OCI-LY3 (cell line): ENCODE measurements at regions not wholly inside any gene's neighbourhood (a gene's known extent, or its start where the extent isn't known, plus 50 kb on each side); places are given as distances from the start of the nearest gene placed in this dataset.

Experiments used
- H2AFZ ChIP-seq: fragments of 200-600, 300-600 bp; shearing (Covaris generic); 2 replicates; pipeline ENCODE4 v1.6.0; 2014; ENCODE audit warnings: antibody characterized with exemption, low read depth, low read length
- H3K27ac ChIP-seq: fragments of 200-600, 300-600 bp; sonication (generic); 2 replicates; pipeline ENCODE4 v1.5.1; 2014; ENCODE audit warnings: mild to moderate bottlenecking, low read length, moderate library complexity, mixed read lengths
- H3K27me3 ChIP-seq: fragments of 200-600, 300-600 bp; sonication (generic); 2 replicates; pipeline ENCODE4 v1.6.1; 2014; ENCODE audit warnings: low read depth, low read length, mixed read lengths
- H3K36me3 ChIP-seq: fragments of 200-600, 300-600 bp; sonication (generic); replicated peaks from 2 replicates; pipeline ENCODE3; 2014; ENCODE audit warnings: low read depth, low read length, mixed read lengths
- H3K4me1 ChIP-seq: fragments of 300-600, 200-600 bp; sonication (generic); 2 replicates; pipeline ENCODE4 v1.6.1; 2014; ENCODE audit warnings: low read length, mixed read lengths
- H3K4me2 ChIP-seq: fragments of 200-600, 300-600 bp; sonication (generic); 2 replicates; pipeline ENCODE4 v1.6.1; 2014; ENCODE audit warnings: low read length, mixed read lengths
- H3K4me3 ChIP-seq: fragments of 300-600, 200-600 bp; sonication (generic); 2 replicates; pipeline ENCODE4 v1.5.1; 2014; ENCODE audit warnings: antibody characterized with exemption, mild to moderate bottlenecking, low read length, moderate library complexity
- H3K79me2 ChIP-seq: fragments of 300-600, 200-600 bp; shearing (Covaris generic); 2 replicates; pipeline ENCODE4 v1.6.1; 2014; ENCODE audit warnings: mild to moderate bottlenecking, low read length, mixed read lengths
- H3K9ac ChIP-seq: fragments of 300-600, 200-600 bp; shearing (Covaris generic); 2 replicates; pipeline ENCODE4 v1.6.0; 2014; ENCODE audit warnings: mild to moderate bottlenecking, low read length, moderate library complexity
- H3K9me3 ChIP-seq: fragments of 200-600, 300-600 bp; shearing (Covaris generic); 2 replicates; pipeline ENCODE4 v1.6.1; 2014; ENCODE audit warnings: low read length, mixed read lengths; ENCODE audit not compliant: insufficient read depth
- H4K20me1 ChIP-seq: fragments of 200-600, 300-600 bp; sonication (generic); 2 replicates; pipeline ENCODE4 v1.6.1; 2016; ENCODE audit warnings: low read length, mixed read lengths; ENCODE audit not compliant: insufficient read depth
- EZH2phosphoT487 ChIP-seq: fragments of 200-600 bp; shearing (Covaris generic); IDR thresholded peaks from 2 replicates; pipeline ENCODE4 v1.6.1; 2018; ENCODE audit warnings: antibody characterized with exemption, mixed run types, low read depth
- TF ChIP-seq, protein P1 (sequence below): fragments of 200-600, 300-600 bp; sonication (generic); IDR thresholded peaks from 2 replicates; pipeline ENCODE4 v1.5.1; 2014; ENCODE audit warnings: antibody characterized with exemption, low read length, low read depth

DNA sequence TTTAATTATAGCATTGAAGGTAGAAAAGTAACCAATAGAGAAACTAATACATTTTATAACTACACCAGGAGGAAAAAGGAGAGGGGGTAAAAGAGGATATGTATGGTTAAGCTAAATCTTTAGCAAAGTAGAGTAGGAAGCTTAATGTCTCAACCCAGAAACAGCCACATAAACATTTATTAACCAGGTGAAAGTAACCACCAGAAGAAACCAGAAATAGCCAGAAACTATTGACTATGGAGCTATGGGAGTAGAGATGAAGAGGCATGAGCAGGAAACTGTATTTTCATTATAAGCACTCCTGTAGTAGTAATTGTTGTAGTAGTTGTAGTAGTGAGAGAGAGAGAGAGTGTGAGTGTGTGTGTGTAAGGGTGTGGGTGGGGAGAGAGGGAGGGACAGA, 617.5 kb upstream of the CHAC2 start:
- no peaks in the 10 kb centered on the region for H3K36me3 ChIP-seq
- H3K9ac ChIP-seq: no peak overlapping the region
- no peaks in the 10 kb centered on the region for H3K79me2 ChIP-seq
- H3K4me2 ChIP-seq: no peak overlapping the region
- TF ChIP-seq EZH2phosphoT487: no peak
- TF ChIP-seq, protein P1, sequence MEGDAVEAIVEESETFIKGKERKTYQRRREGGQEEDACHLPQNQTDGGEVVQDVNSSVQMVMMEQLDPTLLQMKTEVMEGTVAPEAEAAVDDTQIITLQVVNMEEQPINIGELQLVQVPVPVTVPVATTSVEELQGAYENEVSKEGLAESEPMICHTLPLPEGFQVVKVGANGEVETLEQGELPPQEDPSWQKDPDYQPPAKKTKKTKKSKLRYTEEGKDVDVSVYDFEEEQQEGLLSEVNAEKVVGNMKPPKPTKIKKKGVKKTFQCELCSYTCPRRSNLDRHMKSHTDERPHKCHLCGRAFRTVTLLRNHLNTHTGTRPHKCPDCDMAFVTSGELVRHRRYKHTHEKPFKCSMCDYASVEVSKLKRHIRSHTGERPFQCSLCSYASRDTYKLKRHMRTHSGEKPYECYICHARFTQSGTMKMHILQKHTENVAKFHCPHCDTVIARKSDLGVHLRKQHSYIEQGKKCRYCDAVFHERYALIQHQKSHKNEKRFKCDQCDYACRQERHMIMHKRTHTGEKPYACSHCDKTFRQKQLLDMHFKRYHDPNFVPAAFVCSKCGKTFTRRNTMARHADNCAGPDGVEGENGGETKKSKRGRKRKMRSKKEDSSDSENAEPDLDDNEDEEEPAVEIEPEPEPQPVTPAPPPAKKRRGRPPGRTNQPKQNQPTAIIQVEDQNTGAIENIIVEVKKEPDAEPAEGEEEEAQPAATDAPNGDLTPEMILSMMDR: no peak
- H4K20me1 ChIP-seq: no peaks in the 10 kb centered on the region
- no peak overlapping the region for H3K4me3 ChIP-seq
- H3K4me1 ChIP-seq: no peaks in the 10 kb centered on the region
- no peaks in the 10 kb centered on the region for H3K27me3 ChIP-seq
- no peaks in the 10 kb centered on the region for H3K9me3 ChIP-seq
- H3K27ac ChIP-seq: no peak overlapping the region
- H2AFZ ChIP-seq: no peak overlapping the region

DNA sequence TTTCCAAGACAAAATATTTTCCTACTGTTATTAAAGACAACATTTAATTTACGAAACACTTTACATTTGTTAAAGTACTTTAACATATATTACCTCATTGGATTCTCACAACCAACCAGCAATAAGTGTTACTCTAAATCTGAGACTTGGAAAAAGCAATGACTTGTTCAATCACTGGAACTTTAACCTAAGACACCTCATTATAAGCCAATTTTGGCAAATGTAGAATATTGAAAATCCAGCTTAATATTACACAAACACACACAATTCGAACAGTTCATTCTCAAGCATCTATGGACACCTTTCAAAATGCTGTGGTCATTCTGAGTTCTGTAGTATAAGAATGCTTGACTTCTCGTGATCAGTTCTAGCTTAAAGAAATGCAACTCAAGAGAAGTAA, 619.4 kb upstream of the CHAC2 start:
- Histone ChIP-seq H3K4me2 (no peak overlapping the region), H3K9me3 (no peaks in the 10 kb centered on the region), H4K20me1 (no peaks in the 10 kb centered on the region), H3K4me1 (no peaks in the 10 kb centered on the region), H3K9ac (no peak overlapping the region), H3K79me2 (no peaks in the 10 kb centered on the region), H3K27ac (no peak overlapping the region), H2AFZ (no peak overlapping the region), H3K4me3 (no peak overlapping the region), H3K36me3 (no peaks in the 10 kb centered on the region), H3K27me3 (no peaks in the 10 kb centered on the region)
- no peak for TF ChIP-seq EZH2phosphoT487
- TF ChIP-seq, protein P1: no peak

DNA sequence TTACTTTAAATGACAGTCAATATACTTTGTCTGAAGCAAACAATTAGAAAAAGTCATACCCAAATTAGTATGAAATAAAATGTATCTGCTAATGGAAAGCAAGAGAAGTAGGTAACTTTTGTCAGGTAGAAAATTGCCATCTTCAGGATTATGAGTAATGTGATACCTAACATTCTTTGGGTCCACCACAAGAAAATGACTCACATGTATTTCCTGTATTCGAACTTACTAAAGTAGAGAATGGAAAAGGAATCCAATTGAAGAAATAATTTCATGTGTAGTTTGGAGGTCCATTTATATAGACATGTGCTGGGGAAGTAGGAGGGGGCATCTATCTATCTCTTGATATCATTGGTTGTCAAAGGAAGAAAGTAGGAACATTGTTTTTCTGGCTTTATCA, 636.2 kb upstream of the CHAC2 start:
- H3K4me1 ChIP-seq: peaks cover 21% of the 10 kb centered on the region
- no peaks in the 10 kb centered on the region for H3K9me3 ChIP-seq
- no peak overlapping the region for H3K27ac ChIP-seq
- no peak overlapping the region for H3K9ac ChIP-seq
- no peak overlapping the region for H3K4me3 ChIP-seq
- H3K27me3 ChIP-seq: no peaks in the 10 kb centered on the region
- H3K36me3 ChIP-seq: no peaks in the 10 kb centered on the region
- H4K20me1 ChIP-seq: no peaks in the 10 kb centered on the region
- H3K79me2 ChIP-seq: no peaks in the 10 kb centered on the region
- H3K4me2 ChIP-seq: no peak overlapping the region
- H2AFZ ChIP-seq: no peak overlapping the region
- TF ChIP-seq, protein P1: no peak
- no peak for TF ChIP-seq EZH2phosphoT487

DNA sequence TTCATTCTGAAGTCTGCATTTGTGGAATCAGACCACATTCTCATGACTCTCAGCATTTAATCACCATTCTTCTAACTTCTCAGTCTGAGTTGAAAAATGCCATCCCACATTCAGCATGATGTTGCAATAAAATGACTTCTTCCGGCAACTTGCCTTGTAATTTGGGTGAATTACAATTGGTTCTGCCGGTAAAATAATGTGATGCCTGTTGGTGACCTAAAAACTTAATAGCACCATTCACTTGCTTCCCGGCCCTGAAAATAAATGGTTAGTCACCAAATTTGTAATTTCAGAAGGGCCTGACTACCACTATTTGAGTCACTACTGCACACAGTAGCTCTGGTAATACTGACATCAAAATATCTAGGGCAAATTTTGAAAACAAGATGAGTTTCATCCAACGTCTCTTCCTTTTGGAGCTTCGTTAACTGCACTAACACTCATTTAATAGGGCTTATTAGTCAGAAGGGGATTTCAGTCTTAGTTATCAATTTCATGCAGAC, 637.1 kb upstream of the CHAC2 start:
- Histone ChIP-seq H3K4me2 (peak overlapping the region; percentile 64), H3K27ac (peak overlapping the region; percentile 38), H3K27me3 (no peaks in the 10 kb centered on the region), H3K9ac (peak overlapping the region; percentile 3; the same call in 1 of the 2 replicates), H4K20me1 (no peaks in the 10 kb centered on the region), H3K4me3 (peak overlapping the region; percentile 36), H3K4me1 (peaks cover 21% of the 10 kb centered on the region), H3K9me3 (no peaks in the 10 kb centered on the region), H3K36me3 (no peaks in the 10 kb centered on the region), H2AFZ (no peak overlapping the region), H3K79me2 (no peaks in the 10 kb centered on the region)
- no peak for TF ChIP-seq EZH2phosphoT487
- TF ChIP-seq, protein P1: no peak
